ENCODE measurements at regions not wholly inside any gene's neighbourhood (a gene's known extent, or its start where the extent isn't known, plus 50 kb on each side); places are given as distances from the start of the nearest gene placed in this dataset.

DNA sequence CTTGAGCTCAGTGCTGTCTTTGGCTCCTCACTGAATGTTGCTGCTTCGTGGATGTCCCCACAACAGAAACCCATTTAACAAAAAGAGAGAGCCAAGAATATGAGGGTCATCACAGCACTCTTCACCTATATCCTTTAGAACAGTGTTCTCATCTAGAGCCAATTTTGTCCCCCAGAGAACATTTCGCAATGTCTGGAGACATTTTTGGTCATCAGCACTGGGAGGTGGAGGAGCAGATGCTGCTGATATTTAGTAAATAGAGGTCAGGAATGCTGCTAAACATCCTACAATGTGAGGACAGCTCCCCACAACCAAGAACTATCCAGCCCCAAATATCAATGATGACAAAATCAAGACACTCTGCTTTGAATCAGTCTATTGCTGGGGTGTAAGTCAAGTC lies 92.5 kb downstream of the BBS10 start:
- no peak overlapping the region for H3K27ac ChIP-seq
- TF ChIP-seq CTCF (conservative IDR thresholded peaks at IDR 0.05), result no peak

DNA sequence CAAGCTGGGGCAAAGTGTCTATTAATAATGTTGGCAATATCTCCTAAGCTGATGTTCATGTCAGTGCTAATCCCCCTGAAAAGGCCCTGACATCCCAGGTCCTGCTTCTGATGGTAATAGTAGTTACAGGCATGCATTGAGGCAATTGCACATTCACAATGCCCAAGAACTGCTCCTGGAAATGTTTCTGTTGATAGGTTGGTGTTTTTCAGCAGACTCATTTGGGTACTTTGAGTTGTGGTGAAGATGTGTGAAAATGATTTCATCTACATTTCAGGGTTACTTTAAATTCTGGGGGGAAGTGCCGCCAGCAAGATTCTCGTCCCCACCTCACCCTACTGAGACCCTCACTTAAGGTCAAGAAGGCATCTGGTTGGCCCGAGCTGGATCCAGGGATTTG lies 92.9 kb downstream of the BBS10 start:
- no peak overlapping the region for H3K27ac ChIP-seq
- no peak for TF ChIP-seq CTCF (conservative IDR thresholded peaks at IDR 0.05)

GRCh38 chr12:76252031-76252430 lies 96.2 kb downstream of the BBS10 start:
- H3K27ac ChIP-seq, result no peak overlapping the region
- no peak for TF ChIP-seq CTCF (conservative IDR thresholded peaks at IDR 0.05)

DNA sequence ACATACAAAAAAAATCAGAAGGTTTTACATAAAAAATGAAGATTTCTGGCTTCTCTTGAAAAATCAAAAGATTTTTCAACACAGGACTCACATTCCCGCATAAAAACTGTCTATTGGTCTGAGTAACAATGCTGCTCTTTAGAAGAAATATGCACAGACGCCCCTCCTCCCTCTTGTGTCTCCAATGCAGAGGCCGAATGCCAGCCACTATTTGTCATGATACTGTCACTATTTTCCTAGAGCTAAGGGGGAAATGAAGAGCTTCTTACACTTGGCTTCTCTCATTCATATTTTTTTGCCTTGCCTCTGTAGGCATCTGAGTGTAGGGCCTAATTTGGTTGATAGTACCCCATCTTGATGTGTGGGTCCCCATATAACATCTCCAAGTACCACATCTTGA lies 98.0 kb downstream of the BBS10 start:
- TF ChIP-seq CTCF (conservative IDR thresholded peaks at IDR 0.05), result no peak
- no peak overlapping the region for H3K27ac ChIP-seq

DNA sequence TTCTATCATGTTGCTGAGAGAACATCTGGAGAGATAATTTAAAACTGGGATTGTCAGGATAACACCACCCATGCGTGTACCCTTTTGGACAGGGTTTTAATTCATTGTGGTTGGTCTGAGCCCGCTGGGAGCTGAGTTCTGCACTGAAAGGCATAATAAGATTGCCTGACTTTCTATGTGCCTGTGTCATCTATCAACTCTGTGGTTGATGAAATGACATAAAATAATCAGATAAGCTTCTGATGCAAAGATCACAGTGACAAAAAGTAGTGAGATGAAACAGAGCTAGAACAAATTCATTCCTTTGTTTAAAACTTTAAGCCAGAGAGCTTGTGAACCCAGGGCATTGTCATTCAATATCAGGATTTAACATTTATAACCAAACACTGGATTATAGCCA lies 98.7 kb downstream of the BBS10 start:
- no peak overlapping the region for H3K27ac ChIP-seq
- no peak for TF ChIP-seq CTCF (conservative IDR thresholded peaks at IDR 0.05)

DNA sequence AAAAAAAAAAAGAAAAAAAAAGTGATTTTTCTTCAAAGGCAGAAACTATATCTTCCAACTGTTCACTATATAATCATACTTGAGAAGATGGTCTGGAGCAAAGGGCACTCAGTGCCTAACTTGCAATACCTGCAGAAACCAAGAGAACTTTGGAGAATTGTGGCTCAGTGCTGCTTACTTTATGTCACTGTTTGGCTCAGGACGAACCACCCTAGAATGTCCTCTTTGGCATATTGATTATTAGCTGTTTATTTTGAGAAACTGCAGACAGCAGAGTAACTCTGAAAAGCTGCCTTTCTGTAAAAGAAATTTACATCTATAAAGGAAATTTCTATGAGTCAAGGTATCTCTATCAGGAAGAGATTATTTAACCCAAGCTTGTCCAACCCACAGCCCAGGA lies 100.2 kb downstream of the BBS10 start:
- no peak overlapping the region for H3K27ac ChIP-seq
- TF ChIP-seq CTCF (conservative IDR thresholded peaks at IDR 0.05), result no peak

GRCh38 chr12:76247026-76247646 lies 101.1 kb downstream of the BBS10 start:
- no peak for TF ChIP-seq CTCF (conservative IDR thresholded peaks at IDR 0.05)
- H3K27ac ChIP-seq, result no peak overlapping the region

All from VCaP (cell line).